K562 (cell line): ENCODE measurements at regions not wholly inside any gene's neighbourhood (a gene's known extent, or its start where the extent isn't known, plus 50 kb on each side); places are given as distances from the start of the nearest gene placed in this dataset.

ENCODE experiments used
- CHD4 ChIP-seq: fragments of 200-600 bp; sonication (generic); IDR thresholded peaks from 3 replicates; pipeline ENCODE4 v1.6.1; 2012; ENCODE audit warnings: low read depth, mild to moderate bottlenecking, mixed read lengths, low read length, inconsistent platforms; ENCODE audit not compliant: insufficient read depth, insufficient replicate concordance, poor library complexity, severe bottlenecking
- HINFP ChIP-seq: fragments of 450-650 bp; conservative IDR thresholded peaks from 2 replicates; pipeline ENCODE4 v1.6.1; 2016; ENCODE audit warnings: missing genetic modification characterization, low read depth, mild to moderate bottlenecking, control low read depth, missing compliant biosample characterization
- PCBP1 ChIP-seq: fragments of 200-400 bp; formaldehyde crosslinking; IDR thresholded peaks from 2 replicates; pipeline ENCODE4 v1.6.1; 2018; ENCODE audit warnings: mild to moderate bottlenecking, low read depth, low read length; ENCODE audit not compliant: poor library complexity, severe bottlenecking
- PCBP2 ChIP-seq: fragments of 200-400 bp; formaldehyde crosslinking; IDR thresholded peaks from 2 replicates; pipeline ENCODE4 v1.6.1; 2018; ENCODE audit warnings: low read length, low read depth, mild to moderate bottlenecking, moderate library complexity; ENCODE audit not compliant: poor library complexity, severe bottlenecking
- THAP12 ChIP-seq: fragments of 250-450 bp; sonication (Bioruptor Pico); IDR thresholded peaks from 2 replicates; pipeline ENCODE4 v1.9.0; 2021; ENCODE audit warnings: mild to moderate bottlenecking, inconsistent platforms
- ZBTB5 ChIP-seq: fragments of 450-650 bp; IDR thresholded peaks from 2 replicates; pipeline ENCODE4 v1.6.1; 2017; ENCODE audit warnings: antibody characterized with exemption
- ZNF398 ChIP-seq: fragments of 250-450 bp; sonication (Bioruptor Pico); IDR thresholded peaks from 2 replicates; pipeline ENCODE4 v1.8.0; 2021; ENCODE audit warnings: moderate library complexity, mild to moderate bottlenecking, inconsistent platforms
- TF ChIP-seq, protein P1 (sequence below): sonication (generic); formaldehyde crosslinking; IDR thresholded peaks from 2 replicates; pipeline ENCODE4 v1.8.0; 2023; ENCODE audit warnings: missing genetic modification reagents, mild to moderate bottlenecking, borderline replicate concordance

GRCh38 chr9:120182011-120182410 is 398.0 kb downstream of the CDK5RAP2 start (continued):
- TF ChIP-seq, protein P1, sequence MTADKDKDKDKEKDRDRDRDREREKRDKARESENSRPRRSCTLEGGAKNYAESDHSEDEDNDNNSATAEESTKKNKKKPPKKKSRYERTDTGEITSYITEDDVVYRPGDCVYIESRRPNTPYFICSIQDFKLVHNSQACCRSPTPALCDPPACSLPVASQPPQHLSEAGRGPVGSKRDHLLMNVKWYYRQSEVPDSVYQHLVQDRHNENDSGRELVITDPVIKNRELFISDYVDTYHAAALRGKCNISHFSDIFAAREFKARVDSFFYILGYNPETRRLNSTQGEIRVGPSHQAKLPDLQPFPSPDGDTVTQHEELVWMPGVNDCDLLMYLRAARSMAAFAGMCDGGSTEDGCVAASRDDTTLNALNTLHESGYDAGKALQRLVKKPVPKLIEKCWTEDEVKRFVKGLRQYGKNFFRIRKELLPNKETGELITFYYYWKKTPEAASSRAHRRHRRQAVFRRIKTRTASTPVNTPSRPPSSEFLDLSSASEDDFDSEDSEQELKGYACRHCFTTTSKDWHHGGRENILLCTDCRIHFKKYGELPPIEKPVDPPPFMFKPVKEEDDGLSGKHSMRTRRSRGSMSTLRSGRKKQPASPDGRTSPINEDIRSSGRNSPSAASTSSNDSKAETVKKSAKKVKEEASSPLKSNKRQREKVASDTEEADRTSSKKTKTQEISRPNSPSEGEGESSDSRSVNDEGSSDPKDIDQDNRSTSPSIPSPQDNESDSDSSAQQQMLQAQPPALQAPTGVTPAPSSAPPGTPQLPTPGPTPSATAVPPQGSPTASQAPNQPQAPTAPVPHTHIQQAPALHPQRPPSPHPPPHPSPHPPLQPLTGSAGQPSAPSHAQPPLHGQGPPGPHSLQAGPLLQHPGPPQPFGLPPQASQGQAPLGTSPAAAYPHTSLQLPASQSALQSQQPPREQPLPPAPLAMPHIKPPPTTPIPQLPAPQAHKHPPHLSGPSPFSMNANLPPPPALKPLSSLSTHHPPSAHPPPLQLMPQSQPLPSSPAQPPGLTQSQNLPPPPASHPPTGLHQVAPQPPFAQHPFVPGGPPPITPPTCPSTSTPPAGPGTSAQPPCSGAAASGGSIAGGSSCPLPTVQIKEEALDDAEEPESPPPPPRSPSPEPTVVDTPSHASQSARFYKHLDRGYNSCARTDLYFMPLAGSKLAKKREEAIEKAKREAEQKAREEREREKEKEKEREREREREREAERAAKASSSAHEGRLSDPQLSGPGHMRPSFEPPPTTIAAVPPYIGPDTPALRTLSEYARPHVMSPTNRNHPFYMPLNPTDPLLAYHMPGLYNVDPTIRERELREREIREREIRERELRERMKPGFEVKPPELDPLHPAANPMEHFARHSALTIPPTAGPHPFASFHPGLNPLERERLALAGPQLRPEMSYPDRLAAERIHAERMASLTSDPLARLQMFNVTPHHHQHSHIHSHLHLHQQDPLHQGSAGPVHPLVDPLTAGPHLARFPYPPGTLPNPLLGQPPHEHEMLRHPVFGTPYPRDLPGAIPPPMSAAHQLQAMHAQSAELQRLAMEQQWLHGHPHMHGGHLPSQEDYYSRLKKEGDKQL (CRISPR knock-in tag): no peak
- TF ChIP-seq CHD4 (no peak), ZBTB5 (no peak), ZNF398 (no peak), THAP12 (CRISPR knock-in tag) (no peak), PCBP2 (no peak), PCBP1 (no peak), HINFP (tag) (no peak)
